ENCODE measurements at regions not wholly inside any gene's neighbourhood (a gene's known extent, or its start where the extent isn't known, plus 50 kb on each side); places are given as distances from the start of the nearest gene placed in this dataset.
A peak's percentile ranks its signal among the peaks of the same experiment; 100 is the strongest.

DNA sequence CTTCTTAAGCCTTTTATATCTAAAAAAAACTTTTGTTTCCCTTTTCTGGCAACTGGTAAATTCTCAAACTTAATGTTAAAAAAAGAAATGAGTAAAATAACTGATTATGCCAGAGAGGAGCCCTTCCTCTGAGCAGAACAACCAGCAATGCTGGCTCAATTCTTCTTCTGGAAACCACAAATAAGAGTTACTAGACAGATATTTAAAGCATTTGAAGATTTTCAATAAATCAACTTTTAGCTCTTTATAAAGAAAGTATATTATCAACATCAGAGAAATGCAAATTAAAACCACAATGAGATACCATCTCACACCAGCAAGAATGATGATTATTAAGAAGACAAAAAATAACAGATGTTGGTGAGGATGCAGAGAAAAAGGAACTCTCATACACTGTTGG lies 61.1 kb upstream of the TCF21 start:
- TF ChIP-seq, protein P1, sequence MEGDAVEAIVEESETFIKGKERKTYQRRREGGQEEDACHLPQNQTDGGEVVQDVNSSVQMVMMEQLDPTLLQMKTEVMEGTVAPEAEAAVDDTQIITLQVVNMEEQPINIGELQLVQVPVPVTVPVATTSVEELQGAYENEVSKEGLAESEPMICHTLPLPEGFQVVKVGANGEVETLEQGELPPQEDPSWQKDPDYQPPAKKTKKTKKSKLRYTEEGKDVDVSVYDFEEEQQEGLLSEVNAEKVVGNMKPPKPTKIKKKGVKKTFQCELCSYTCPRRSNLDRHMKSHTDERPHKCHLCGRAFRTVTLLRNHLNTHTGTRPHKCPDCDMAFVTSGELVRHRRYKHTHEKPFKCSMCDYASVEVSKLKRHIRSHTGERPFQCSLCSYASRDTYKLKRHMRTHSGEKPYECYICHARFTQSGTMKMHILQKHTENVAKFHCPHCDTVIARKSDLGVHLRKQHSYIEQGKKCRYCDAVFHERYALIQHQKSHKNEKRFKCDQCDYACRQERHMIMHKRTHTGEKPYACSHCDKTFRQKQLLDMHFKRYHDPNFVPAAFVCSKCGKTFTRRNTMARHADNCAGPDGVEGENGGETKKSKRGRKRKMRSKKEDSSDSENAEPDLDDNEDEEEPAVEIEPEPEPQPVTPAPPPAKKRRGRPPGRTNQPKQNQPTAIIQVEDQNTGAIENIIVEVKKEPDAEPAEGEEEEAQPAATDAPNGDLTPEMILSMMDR (IDR thresholded peaks at IDR 0.05; ENCODE audit: insufficient read depth, low read depth, low read length, missing control alignments), result no peak
- H3K4me3 ChIP-seq (ENCODE audit: low read depth, low read length), result no peak overlapping the region
- DNase-seq (ENCODE audit: low read depth), result no peak

DNA sequence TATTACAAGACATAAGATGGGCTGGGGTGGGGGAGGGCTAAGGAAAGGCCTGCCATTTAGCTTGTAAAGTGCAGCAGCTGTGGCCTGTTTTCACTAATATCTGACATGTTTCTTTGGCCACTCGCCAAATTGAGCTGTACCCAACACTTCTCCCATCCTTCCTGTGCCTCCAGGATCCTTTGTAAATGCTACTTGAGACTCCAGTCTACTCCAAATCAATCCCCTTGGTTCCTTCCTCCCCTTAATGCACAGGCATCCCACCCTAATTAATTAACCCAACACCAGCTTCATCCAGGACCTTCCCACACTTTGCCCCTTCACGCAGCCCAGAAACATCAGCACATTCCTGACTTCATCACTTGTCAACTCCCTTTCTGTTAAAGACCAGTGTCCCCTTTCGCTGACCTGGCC lies 55.0 kb upstream of the TCF21 start:
- H3K4me3 ChIP-seq (ENCODE audit: low read depth, low read length), result no peak overlapping the region
- DNase-seq (ENCODE audit: low read depth), result no peak
- TF ChIP-seq, protein P1 (IDR thresholded peaks at IDR 0.05; ENCODE audit: insufficient read depth, low read depth, low read length, missing control alignments), result no peak

DNA sequence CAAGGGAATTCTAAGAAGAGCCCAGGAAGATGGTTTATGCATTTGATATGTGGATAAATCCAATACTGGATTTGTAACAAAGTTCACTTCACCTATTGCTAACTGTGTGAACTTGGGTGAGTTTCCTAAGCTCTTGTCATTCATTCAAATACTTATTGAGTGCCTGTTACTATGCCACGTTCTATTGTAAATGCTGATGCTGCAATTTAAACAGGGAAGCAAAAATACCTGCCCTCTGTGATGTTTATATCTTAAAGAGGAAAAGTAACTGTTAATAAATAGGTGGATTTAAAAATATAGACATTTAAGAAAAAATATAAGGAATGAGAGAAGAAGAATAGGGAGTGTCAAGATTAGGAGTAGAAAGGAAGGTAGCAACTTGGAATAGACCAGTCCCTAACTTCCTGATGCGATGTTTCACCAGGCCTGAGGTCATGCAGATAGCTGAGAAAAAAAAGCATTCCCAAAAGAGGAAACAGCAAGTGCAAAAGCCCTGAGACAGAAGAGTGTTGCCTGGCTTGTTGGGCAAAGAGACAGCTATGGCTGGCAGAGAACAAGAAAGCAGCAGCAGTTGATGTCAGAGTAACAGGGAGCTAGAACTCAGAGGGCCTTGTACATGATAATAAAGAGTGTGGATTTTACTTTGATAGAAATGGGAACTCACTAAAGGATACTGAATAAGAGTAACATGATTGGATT lies 54.3 kb upstream of the TCF21 start:
- H3K4me3 ChIP-seq (ENCODE audit: low read depth, low read length), result no peak overlapping the region
- DNase-seq (ENCODE audit: low read depth), result no peak
- TF ChIP-seq, protein P1 (IDR thresholded peaks at IDR 0.05; ENCODE audit: insufficient read depth, low read depth, low read length, missing control alignments), result no peak

DNA sequence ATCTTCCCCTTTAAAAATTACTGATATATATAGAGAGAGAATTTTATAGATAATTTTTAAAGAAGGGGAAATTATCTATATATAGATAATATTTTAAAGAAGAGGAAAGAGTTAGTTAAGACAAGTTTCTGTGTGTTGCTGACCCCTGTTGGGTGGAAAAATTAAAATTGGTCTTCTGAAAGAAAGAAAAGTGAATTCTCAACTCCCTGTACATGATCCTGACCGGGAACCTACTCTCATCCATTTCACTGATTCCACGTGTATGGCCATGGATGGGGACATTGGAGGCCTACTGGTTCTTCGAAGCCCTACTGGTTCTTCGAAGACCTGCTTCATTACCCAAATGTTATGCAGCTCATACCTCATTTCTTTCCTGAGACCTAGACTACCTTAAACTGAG lies 53.0 kb upstream of the TCF21 start:
- no peak for DNase-seq (ENCODE audit: low read depth)
- H3K4me3 ChIP-seq (ENCODE audit: low read depth, low read length), result no peak overlapping the region
- TF ChIP-seq, protein P1 (IDR thresholded peaks at IDR 0.05; ENCODE audit: insufficient read depth, low read depth, low read length, missing control alignments), result no peak

DNA sequence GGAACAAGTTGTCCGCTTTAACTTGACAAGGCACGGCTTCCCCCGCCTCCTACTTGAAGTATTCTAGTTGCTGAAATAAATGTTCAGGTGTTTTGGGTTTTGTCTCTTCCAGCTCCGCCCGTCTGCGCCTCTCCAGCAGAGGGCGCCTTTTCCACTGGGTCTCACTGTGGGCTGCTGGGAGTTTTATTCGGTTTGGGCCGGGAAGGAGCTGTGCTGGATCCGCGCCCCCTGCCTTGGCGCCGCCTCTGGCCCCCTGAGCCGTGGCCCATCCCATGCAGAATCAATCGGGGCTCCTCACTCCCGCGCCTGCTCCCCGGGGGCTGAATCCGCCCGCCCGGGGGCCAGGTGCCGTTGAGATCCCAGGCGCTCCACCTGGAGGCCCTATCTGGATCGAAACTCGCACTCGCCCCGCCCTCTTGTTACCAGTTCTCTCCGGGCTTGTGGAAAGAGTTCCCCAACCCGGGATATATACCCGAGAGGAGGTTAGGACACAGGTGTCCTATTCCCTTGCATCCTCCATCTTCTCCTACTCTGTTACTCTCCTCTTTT lies 51.0 kb upstream of the TCF21 start:
- TF ChIP-seq, protein P1 (IDR thresholded peaks at IDR 0.05; ENCODE audit: insufficient read depth, low read depth, low read length, missing control alignments), result peak; percentile 72
- peak; percentile 53 for DNase-seq (ENCODE audit: low read depth)
- peak overlapping the region; percentile 44 for H3K4me3 ChIP-seq (ENCODE audit: low read depth, low read length)

Data from GM12865 (cell line).